ENCODE measurements at regions not wholly inside any gene's neighbourhood (a gene's known extent, or its start where the extent isn't known, plus 50 kb on each side); places are given as distances from the start of the nearest gene placed in this dataset.

GRCh38 chr11:80455818-80456217, 1015.0 kb upstream of the TENM4 start:
- no peak for DNase-seq (ENCODE audit: low read depth in 2 of 2)

GRCh38 chr11:80451105-80451504, 1010.3 kb upstream of the TENM4 start:
- no peak for DNase-seq (ENCODE audit: low read depth in 2 of 2)

- no peak for DNase-seq (ENCODE audit: low read depth in 2 of 2)
Measured at GRCh38 chr11:80448709-80449108, 1007.9 kb upstream of the TENM4 start.

- DNase-seq (ENCODE audit: low read depth in 2 of 2), result no peak
Measured at GRCh38 chr11:80443177-80443576, 1002.3 kb upstream of the TENM4 start.

- DNase-seq (ENCODE audit: low read depth in 2 of 2), result peak; percentile 3 to 4
Measured at GRCh38 chr11:80441821-80442220, 1001.0 kb upstream of the TENM4 start.

GRCh38 chr11:80440835-80441234, 1000.0 kb upstream of the TENM4 start:
- DNase-seq (ENCODE audit: low read depth in 2 of 2), result no peak

- DNase-seq (ENCODE audit: low read depth in 2 of 2), result no peak
Measured at GRCh38 chr11:80436547-80436946, 995.7 kb upstream of the TENM4 start.

- no peak for DNase-seq (ENCODE audit: low read depth in 2 of 2)
Measured at GRCh38 chr11:80435345-80435744, 994.5 kb upstream of the TENM4 start.

GRCh38 chr11:80432057-80432456, 991.2 kb upstream of the TENM4 start:
- no peak for DNase-seq (ENCODE audit: low read depth in 2 of 2)

- no peak for DNase-seq (ENCODE audit: low read depth in 2 of 2)
Measured at GRCh38 chr11:80424012-80424695, 983.3 kb upstream of the TENM4 start.

- DNase-seq (ENCODE audit: low read depth in 2 of 2), result no peak
Measured at GRCh38 chr11:80420374-80420773, 979.5 kb upstream of the TENM4 start.

- no peak for DNase-seq (ENCODE audit: low read depth in 2 of 2)
Measured at GRCh38 chr11:80417681-80418080, 976.9 kb upstream of the TENM4 start.

GRCh38 chr11:80415580-80415979, 974.8 kb upstream of the TENM4 start:
- DNase-seq (ENCODE audit: low read depth in 2 of 2), result no peak

GRCh38 chr11:80414181-80415165, 973.6 kb upstream of the TENM4 start:
- DNase-seq (ENCODE audit: low read depth in 2 of 2), result peak; percentile 3 to 9

- no peak for DNase-seq (ENCODE audit: low read depth in 2 of 2)
Measured at GRCh38 chr11:80412604-80413003, 971.8 kb upstream of the TENM4 start.

GRCh38 chr11:80393210-80393609, 952.4 kb upstream of the TENM4 start:
- DNase-seq (ENCODE audit: low read depth in 2 of 2), result no peak

- no peak for DNase-seq (ENCODE audit: low read depth in 2 of 2)
Measured at GRCh38 chr11:80390505-80390904, 949.7 kb upstream of the TENM4 start.

- DNase-seq (ENCODE audit: low read depth in 2 of 2), result no peak
Measured at GRCh38 chr11:80388536-80388935, 947.7 kb upstream of the TENM4 start.

GRCh38 chr11:80388130-80388529, 947.3 kb upstream of the TENM4 start:
- DNase-seq (ENCODE audit: low read depth in 2 of 2), result no peak

- no peak for DNase-seq (ENCODE audit: low read depth in 2 of 2)
Measured at GRCh38 chr11:80383655-80384054, 942.8 kb upstream of the TENM4 start.

GRCh38 chr11:80379620-80380278, 938.9 kb upstream of the TENM4 start:
- no peak for DNase-seq (ENCODE audit: low read depth in 2 of 2)

GRCh38 chr11:80371931-80372330, 931.1 kb upstream of the TENM4 start:
- no peak for DNase-seq (ENCODE audit: low read depth in 2 of 2)

Measured in fibroblast of skin of left quadriceps (primary cell).